Colonic mucosa (tissue), 4 donors: ENCODE measurements at regions not wholly inside any gene's neighbourhood (a gene's known extent, or its start where the extent isn't known, plus 50 kb on each side); places are given as distances from the start of the nearest gene placed in this dataset.

ENCODE experiments used
- DNase-seq: peaks from one replicate; pipeline ENCODE4 v3.0.0-alpha.2; 2020
- H3K27ac ChIP-seq: fragments of 200-600 bp; one replicate; pipeline ENCODE4 v1.8.0; 2021
- H3K27me3 ChIP-seq: fragments of 200-600 bp; one replicate; pipeline ENCODE4 v1.8.0; 2021
- H3K36me3 ChIP-seq: fragments of 200-600 bp; one replicate; pipeline ENCODE4 v1.8.0; 2021
- H3K4me1 ChIP-seq: fragments of 200-600 bp; one replicate; pipeline ENCODE4 v1.8.0; 2021; ENCODE audit warnings: mild to moderate bottlenecking
- H3K4me3 ChIP-seq: fragments of 200-600 bp; one replicate; pipeline ENCODE4 v1.8.0; 2021
- H3K9ac ChIP-seq, 2 donors: one replicate each; pipeline ENCODE4 v1.7.0; 2013; ENCODE audit warnings: control low read depth in 2 of 2, low read depth in 2 of 2, low read length in 2 of 2
- H3K9me3 ChIP-seq: fragments of 200-600 bp; one replicate; pipeline ENCODE4 v1.8.0; 2021
- intact Hi-C: fragments of 100-400 bp; cut with DNase I; formaldehyde crosslinking; loops from one replicate; pipeline ENCODE4 v1.14.1; 2022
- TF ChIP-seq, protein P1 (sequence below): fragments of 200-600 bp; IDR thresholded peaks from one replicate; pipeline ENCODE4 v1.8.0; 2022; ENCODE audit warnings: antibody characterized with exemption, mild to moderate bottlenecking
- donor health status: healthy.
- donor health status: DM: no; HTN: no; CAD: no.
- donor health status: DM: no; HTN: no; CAD: no.

GRCh38 chr6:77038807-77039206 is 424.5 kb downstream of the HTR1B start:
- TF ChIP-seq, protein P1, sequence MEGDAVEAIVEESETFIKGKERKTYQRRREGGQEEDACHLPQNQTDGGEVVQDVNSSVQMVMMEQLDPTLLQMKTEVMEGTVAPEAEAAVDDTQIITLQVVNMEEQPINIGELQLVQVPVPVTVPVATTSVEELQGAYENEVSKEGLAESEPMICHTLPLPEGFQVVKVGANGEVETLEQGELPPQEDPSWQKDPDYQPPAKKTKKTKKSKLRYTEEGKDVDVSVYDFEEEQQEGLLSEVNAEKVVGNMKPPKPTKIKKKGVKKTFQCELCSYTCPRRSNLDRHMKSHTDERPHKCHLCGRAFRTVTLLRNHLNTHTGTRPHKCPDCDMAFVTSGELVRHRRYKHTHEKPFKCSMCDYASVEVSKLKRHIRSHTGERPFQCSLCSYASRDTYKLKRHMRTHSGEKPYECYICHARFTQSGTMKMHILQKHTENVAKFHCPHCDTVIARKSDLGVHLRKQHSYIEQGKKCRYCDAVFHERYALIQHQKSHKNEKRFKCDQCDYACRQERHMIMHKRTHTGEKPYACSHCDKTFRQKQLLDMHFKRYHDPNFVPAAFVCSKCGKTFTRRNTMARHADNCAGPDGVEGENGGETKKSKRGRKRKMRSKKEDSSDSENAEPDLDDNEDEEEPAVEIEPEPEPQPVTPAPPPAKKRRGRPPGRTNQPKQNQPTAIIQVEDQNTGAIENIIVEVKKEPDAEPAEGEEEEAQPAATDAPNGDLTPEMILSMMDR: no peak
- Histone ChIP-seq H3K9ac (no peak overlapping the region), H3K9me3 (no peaks in the 10 kb centered on the region), H3K27me3 (no peaks in the 10 kb centered on the region), H3K27ac (no peak overlapping the region), H3K4me3 (no peak overlapping the region), H3K36me3 (no peaks in the 10 kb centered on the region), H3K4me1 (no peaks in the 10 kb centered on the region)
- DNase-seq: no peak
- intact Hi-C loops: no loop called here

DNA sequence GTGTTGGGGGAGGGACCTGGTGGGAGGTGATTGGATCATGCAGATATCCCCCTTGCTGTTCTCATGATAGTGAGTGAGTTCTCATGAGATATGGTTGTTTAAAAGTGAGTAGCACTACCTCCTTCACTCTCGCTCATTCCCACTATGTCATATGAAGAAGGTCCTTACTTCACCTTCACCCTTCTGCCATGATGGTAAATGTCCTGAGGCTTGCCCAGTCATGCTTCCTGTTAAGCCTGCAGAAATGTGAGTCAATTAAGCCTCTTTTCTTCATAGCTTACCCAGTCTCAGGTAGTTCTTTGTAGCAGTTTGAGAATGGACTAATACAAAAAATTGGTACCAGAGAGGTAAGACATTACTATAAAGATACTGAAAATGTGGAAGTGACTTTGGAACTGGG is 425.9 kb downstream of the HTR1B start:
- Histone ChIP-seq H3K27me3 (no peaks in the 10 kb centered on the region), H3K9ac (no peak overlapping the region), H3K27ac (no peak overlapping the region), H3K36me3 (no peaks in the 10 kb centered on the region), H3K4me1 (no peaks in the 10 kb centered on the region), H3K9me3 (no peaks in the 10 kb centered on the region), H3K4me3 (no peak overlapping the region)
- TF ChIP-seq, protein P1: no peak
- no peak for DNase-seq
- intact Hi-C loops: no loop called here

GRCh38 chr6:77036400-77036799 is 426.9 kb downstream of the HTR1B start:
- Histone ChIP-seq H3K4me1 (no peaks in the 10 kb centered on the region), H3K9ac (no peak overlapping the region), H3K36me3 (no peaks in the 10 kb centered on the region), H3K9me3 (no peaks in the 10 kb centered on the region), H3K27me3 (no peaks in the 10 kb centered on the region), H3K4me3 (no peak overlapping the region), H3K27ac (no peak overlapping the region)
- TF ChIP-seq, protein P1: no peak
- DNase-seq: no peak
- intact Hi-C loops: no loop called here

- Histone ChIP-seq H3K9me3 (no peaks in the 10 kb centered on the region), H3K36me3 (no peaks in the 10 kb centered on the region), H3K27ac (no peak overlapping the region), H3K9ac (no peak overlapping the region), H3K4me3 (no peak overlapping the region), H3K27me3 (no peaks in the 10 kb centered on the region), H3K4me1 (no peaks in the 10 kb centered on the region)
- DNase-seq: no peak
- intact Hi-C loops: no loop called here
- TF ChIP-seq, protein P1: no peak
These were observed 429.1 kb downstream of the HTR1B start for GRCh38 chr6:77034161-77034560.

DNA sequence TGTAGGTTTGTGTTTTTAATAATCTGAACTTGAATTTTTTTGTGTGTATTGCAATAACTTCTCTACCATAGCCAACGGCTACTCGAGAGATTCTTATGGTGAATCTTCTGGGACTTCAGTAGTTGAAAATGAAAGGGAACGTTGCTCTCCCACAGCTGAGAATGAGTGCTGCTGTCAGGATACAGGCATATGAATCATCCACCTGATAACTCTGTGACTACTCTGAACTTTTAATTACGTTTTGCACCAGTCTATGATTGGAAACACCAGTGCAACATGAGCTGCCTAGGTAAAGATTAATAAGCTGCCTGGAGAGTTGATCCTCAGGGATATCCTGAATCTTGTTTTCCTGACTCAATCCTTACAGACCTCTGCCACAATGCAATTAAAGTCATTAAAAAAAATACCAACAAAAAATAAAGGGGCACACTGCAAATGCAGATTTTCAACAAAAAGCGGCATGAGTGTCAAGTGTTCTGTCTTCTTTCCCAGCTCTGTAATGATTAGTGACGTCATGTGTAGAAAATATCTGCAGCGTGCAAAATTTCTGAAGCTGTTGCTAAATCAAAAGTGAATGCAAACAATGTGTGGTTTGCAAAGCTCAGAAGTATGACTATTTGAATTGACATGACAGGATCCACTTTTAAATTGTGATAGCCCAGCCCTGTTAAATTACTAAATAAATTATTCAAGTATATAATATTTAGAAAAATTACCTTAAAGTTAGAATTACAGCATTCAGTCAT is 432.2 kb downstream of the HTR1B start:
- no peak overlapping the region for H3K9ac ChIP-seq
- no peaks in the 10 kb centered on the region for H3K36me3 ChIP-seq
- TF ChIP-seq, protein P1: no peak
- no peak overlapping the region for H3K27ac ChIP-seq
- no peak overlapping the region for H3K4me3 ChIP-seq
- no peaks in the 10 kb centered on the region for H3K4me1 ChIP-seq
- no peaks in the 10 kb centered on the region for H3K27me3 ChIP-seq
- intact Hi-C loops: no loop called here
- DNase-seq: no peak
- H3K9me3 ChIP-seq: no peaks in the 10 kb centered on the region
